ENCODE measurements at regions not wholly inside any gene's neighbourhood (a gene's known extent, or its start where the extent isn't known, plus 50 kb on each side); places are given as distances from the start of the nearest gene placed in this dataset.

GRCh38 chr12:66033151-66033550 lies 97.4 kb downstream of the LLPH start:
- dilution Hi-C loops (cut with MboI; ENCODE audit: extremely low pct_ligation_motif_present, low sequenced_read_pairs) = no loop called here
- no peaks in the 10 kb centered on the region for H3K9me3 ChIP-seq (replicated peaks; ENCODE audit: control insufficient read depth, insufficient read depth, low read length)
- BruUV-seq (replicated peaks) = no TSS peak
- ChIA-PET CTCF (no interaction called here), POLR2A (no interaction called here)
- H3K9ac ChIP-seq (replicated peaks; ENCODE audit: extremely low read depth, insufficient read depth, low read length) = no peak overlapping the region
- peaks cover 10% of the 10 kb centered on the region for H3K4me1 ChIP-seq (ENCODE audit: control insufficient read depth, extremely low read depth, insufficient read depth, low read length)
- DNase-seq (ENCODE audit: low read depth, low spot score) (no peak), FAIRE-seq (no peak)
- no peaks in the 10 kb centered on the region for H4K20me1 ChIP-seq (replicated peaks; ENCODE audit: control insufficient read depth, extremely low read depth, insufficient read depth, low read length)
- no peaks in the 10 kb centered on the region for H3K27me3 ChIP-seq (ENCODE audit: control insufficient read depth in 2 of 2, insufficient read depth in 2 of 2, low read length in 2 of 2)
- H3K4me2 ChIP-seq (ENCODE audit: insufficient read depth, low read length) = no peak overlapping the region
- no peak for TF ChIP-seq POLR2AphosphoS5 (IDR thresholded peaks at IDR 0.05; ENCODE audit: insufficient read depth, low read depth, low read length)
- TF ChIP-seq GATA2 (IDR thresholded peaks at IDR 0.05; ENCODE audit: insufficient read depth, insufficient read length, low read depth, low read length) = no peak
- no peak for TF ChIP-seq FOS (IDR thresholded peaks at IDR 0.05; ENCODE audit: borderline replicate concordance, insufficient read depth, low read length)
- intact Hi-C loops (cut with micrococcal nuclease) = no loop called here
- no peaks in the 10 kb centered on the region for H3K79me2 ChIP-seq (ENCODE audit: control insufficient read depth, insufficient read depth, low read length)
- no peaks in the 10 kb centered on the region for H3K9me1 ChIP-seq (replicated peaks; ENCODE audit: control insufficient read depth, extremely low read depth, insufficient read depth, low read length)
- no peak overlapping the region for H3K4me3 ChIP-seq (replicated peaks in 1 of 3; ENCODE audit: insufficient read depth in 1 of 3, low read depth in 1 of 3, low read length in 3 of 3)
- H2AFZ ChIP-seq (ENCODE audit: low read depth, low read length) = no peak overlapping the region
- no peaks in the 10 kb centered on the region for H3K36me3 ChIP-seq (ENCODE audit: control insufficient read depth in 2 of 2, extremely low read depth in 1 of 2, insufficient read depth in 2 of 2, low read length in 2 of 2)
- H3K27ac ChIP-seq (ENCODE audit: insufficient read depth, low read depth, low read length) = no peak overlapping the region

GRCh38 chr12:66032739-66033138 lies 97.8 kb downstream of the LLPH start:
- ChIA-PET CTCF (no interaction called here), POLR2A (no interaction called here)
- intact Hi-C loops (cut with micrococcal nuclease) = no loop called here

More at GRCh38 chr12:66032739-66033138, 97.8 kb downstream of the LLPH start:
- Histone ChIP-seq H3K9me1 (replicated peaks; ENCODE audit: control insufficient read depth, extremely low read depth, insufficient read depth, low read length) (no peaks in the 10 kb centered on the region), H3K4me3 (replicated peaks in 1 of 3; ENCODE audit: insufficient read depth in 1 of 3, low read depth in 1 of 3, low read length in 3 of 3) (no peak overlapping the region), H3K4me1 (ENCODE audit: control insufficient read depth, extremely low read depth, insufficient read depth, low read length) (peaks cover 10% of the 10 kb centered on the region), H2AFZ (ENCODE audit: low read depth, low read length) (no peak overlapping the region), H3K4me2 (ENCODE audit: insufficient read depth, low read length) (no peak overlapping the region), H3K9me3 (replicated peaks; ENCODE audit: control insufficient read depth, insufficient read depth, low read length) (no peaks in the 10 kb centered on the region), H3K79me2 (ENCODE audit: control insufficient read depth, insufficient read depth, low read length) (no peaks in the 10 kb centered on the region), H3K36me3 (ENCODE audit: control insufficient read depth in 2 of 2, extremely low read depth in 1 of 2, insufficient read depth in 2 of 2, low read length in 2 of 2) (no peaks in the 10 kb centered on the region), H3K27me3 (ENCODE audit: control insufficient read depth in 2 of 2, insufficient read depth in 2 of 2, low read length in 2 of 2) (no peaks in the 10 kb centered on the region), H4K20me1 (replicated peaks; ENCODE audit: control insufficient read depth, extremely low read depth, insufficient read depth, low read length) (no peaks in the 10 kb centered on the region), H3K27ac (ENCODE audit: insufficient read depth, low read depth, low read length) (no peak overlapping the region), H3K9ac (replicated peaks; ENCODE audit: extremely low read depth, insufficient read depth, low read length) (no peak overlapping the region)
- TF ChIP-seq CTCF (IDR thresholded peaks at IDR 0.05; ENCODE audit: extremely low read depth in 1 of 2, insufficient read depth in 1 of 2, low read depth in 1 of 2, low read length in 2 of 2) (no peak), POLR2A (IDR thresholded peaks at IDR 0.05; ENCODE audit: low read depth, low read length) (no peak), POLR2AphosphoS5 (IDR thresholded peaks at IDR 0.05; ENCODE audit: insufficient read depth, low read depth, low read length) (no peak), FOS (IDR thresholded peaks at IDR 0.05; ENCODE audit: borderline replicate concordance, insufficient read depth, low read length) (no peak), MAX (IDR thresholded peaks at IDR 0.05; ENCODE audit: insufficient read depth, insufficient read length) (no peak), JUN (IDR thresholded peaks at IDR 0.05; ENCODE audit: borderline replicate concordance, insufficient read depth, insufficient read length, low read depth) (no peak), MYC (IDR thresholded peaks at IDR 0.05; ENCODE audit: low read depth, low read length) (no peak), EZH2 (IDR thresholded peaks at IDR 0.05; ENCODE audit: borderline replicate concordance, low read depth, low read length, severe bottlenecking) (no peak), GATA2 (IDR thresholded peaks at IDR 0.05; ENCODE audit: insufficient read depth, insufficient read length, low read depth, low read length) (no peak)
- DNase-seq (ENCODE audit: low read depth, low spot score) (no peak), FAIRE-seq (no peak)
- dilution Hi-C loops (cut with MboI; ENCODE audit: extremely low pct_ligation_motif_present, low sequenced_read_pairs) = no loop called here
- BruUV-seq (replicated peaks) = no TSS peak
